ENCODE measurements at regions not wholly inside any gene's neighbourhood (a gene's known extent, or its start where the extent isn't known, plus 50 kb on each side); places are given as distances from the start of the nearest gene placed in this dataset.

GRCh38 chr12:75936515-75937440 lies 94.8 kb downstream of the PHLDA1 start:
- TF ChIP-seq POLR2AphosphoS5 (IDR thresholded peaks at IDR 0.05; ENCODE audit: low read depth, low read length), result no peak
- TF ChIP-seq TAF1 (IDR thresholded peaks at IDR 0.05; ENCODE audit: borderline replicate concordance, insufficient read depth, low read length), result no peak
- no peak for TF ChIP-seq SIN3A (IDR thresholded peaks at IDR 0.05; ENCODE audit: borderline replicate concordance, insufficient read depth, low read length)
- TF ChIP-seq, protein P1, sequence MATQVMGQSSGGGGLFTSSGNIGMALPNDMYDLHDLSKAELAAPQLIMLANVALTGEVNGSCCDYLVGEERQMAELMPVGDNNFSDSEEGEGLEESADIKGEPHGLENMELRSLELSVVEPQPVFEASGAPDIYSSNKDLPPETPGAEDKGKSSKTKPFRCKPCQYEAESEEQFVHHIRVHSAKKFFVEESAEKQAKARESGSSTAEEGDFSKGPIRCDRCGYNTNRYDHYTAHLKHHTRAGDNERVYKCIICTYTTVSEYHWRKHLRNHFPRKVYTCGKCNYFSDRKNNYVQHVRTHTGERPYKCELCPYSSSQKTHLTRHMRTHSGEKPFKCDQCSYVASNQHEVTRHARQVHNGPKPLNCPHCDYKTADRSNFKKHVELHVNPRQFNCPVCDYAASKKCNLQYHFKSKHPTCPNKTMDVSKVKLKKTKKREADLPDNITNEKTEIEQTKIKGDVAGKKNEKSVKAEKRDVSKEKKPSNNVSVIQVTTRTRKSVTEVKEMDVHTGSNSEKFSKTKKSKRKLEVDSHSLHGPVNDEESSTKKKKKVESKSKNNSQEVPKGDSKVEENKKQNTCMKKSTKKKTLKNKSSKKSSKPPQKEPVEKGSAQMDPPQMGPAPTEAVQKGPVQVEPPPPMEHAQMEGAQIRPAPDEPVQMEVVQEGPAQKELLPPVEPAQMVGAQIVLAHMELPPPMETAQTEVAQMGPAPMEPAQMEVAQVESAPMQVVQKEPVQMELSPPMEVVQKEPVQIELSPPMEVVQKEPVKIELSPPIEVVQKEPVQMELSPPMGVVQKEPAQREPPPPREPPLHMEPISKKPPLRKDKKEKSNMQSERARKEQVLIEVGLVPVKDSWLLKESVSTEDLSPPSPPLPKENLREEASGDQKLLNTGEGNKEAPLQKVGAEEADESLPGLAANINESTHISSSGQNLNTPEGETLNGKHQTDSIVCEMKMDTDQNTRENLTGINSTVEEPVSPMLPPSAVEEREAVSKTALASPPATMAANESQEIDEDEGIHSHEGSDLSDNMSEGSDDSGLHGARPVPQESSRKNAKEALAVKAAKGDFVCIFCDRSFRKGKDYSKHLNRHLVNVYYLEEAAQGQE (IDR thresholded peaks at IDR 0.05; ENCODE audit: insufficient read depth in 1 of 2, low read depth in 2 of 2, low read length in 2 of 2), result no peak
- TF ChIP-seq FOXP2 (optimal IDR thresholded peaks at IDR 0.05; ENCODE audit: borderline replicate concordance, extremely low read depth, extremely low read length, insufficient read depth), result no peak

Data from PFSK-1 (cell line).